ENCODE measurements at regions not wholly inside any gene's neighbourhood (a gene's known extent, or its start where the extent isn't known, plus 50 kb on each side); places are given as distances from the start of the nearest gene placed in this dataset.

- Histone ChIP-seq H3K4me1 (no peaks in the 10 kb centered on the region), H3K9me3 (no peaks in the 10 kb centered on the region), H3K4me2 (no peak overlapping the region), H3K4me3 (no peak overlapping the region), H3K27ac (no peak overlapping the region)
- ATAC-seq = no peak
- ChIA-PET CTCF (no interaction called here), POLR2A (no interaction called here)
- no peak for DNase-seq (ENCODE audit: low read depth in 1 of 2, low spot score in 1 of 2)
- peak; percentile 26 for TF ChIP-seq MAFK (IDR thresholded peaks at IDR 0.05; ENCODE audit: partially characterized antibody)
- TF ChIP-seq, protein P1, sequence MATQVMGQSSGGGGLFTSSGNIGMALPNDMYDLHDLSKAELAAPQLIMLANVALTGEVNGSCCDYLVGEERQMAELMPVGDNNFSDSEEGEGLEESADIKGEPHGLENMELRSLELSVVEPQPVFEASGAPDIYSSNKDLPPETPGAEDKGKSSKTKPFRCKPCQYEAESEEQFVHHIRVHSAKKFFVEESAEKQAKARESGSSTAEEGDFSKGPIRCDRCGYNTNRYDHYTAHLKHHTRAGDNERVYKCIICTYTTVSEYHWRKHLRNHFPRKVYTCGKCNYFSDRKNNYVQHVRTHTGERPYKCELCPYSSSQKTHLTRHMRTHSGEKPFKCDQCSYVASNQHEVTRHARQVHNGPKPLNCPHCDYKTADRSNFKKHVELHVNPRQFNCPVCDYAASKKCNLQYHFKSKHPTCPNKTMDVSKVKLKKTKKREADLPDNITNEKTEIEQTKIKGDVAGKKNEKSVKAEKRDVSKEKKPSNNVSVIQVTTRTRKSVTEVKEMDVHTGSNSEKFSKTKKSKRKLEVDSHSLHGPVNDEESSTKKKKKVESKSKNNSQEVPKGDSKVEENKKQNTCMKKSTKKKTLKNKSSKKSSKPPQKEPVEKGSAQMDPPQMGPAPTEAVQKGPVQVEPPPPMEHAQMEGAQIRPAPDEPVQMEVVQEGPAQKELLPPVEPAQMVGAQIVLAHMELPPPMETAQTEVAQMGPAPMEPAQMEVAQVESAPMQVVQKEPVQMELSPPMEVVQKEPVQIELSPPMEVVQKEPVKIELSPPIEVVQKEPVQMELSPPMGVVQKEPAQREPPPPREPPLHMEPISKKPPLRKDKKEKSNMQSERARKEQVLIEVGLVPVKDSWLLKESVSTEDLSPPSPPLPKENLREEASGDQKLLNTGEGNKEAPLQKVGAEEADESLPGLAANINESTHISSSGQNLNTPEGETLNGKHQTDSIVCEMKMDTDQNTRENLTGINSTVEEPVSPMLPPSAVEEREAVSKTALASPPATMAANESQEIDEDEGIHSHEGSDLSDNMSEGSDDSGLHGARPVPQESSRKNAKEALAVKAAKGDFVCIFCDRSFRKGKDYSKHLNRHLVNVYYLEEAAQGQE (IDR thresholded peaks at IDR 0.05) = no peak
- no peak for FAIRE-seq
- WGBS (ENCODE audit: missing lambda C conversion rate) = 17% methylated on average over 5 of the region's 5 CpGs
These were observed 123.1 kb upstream of the ENPEP start for GRCh38 chr4:110352670-110353442.

DNA sequence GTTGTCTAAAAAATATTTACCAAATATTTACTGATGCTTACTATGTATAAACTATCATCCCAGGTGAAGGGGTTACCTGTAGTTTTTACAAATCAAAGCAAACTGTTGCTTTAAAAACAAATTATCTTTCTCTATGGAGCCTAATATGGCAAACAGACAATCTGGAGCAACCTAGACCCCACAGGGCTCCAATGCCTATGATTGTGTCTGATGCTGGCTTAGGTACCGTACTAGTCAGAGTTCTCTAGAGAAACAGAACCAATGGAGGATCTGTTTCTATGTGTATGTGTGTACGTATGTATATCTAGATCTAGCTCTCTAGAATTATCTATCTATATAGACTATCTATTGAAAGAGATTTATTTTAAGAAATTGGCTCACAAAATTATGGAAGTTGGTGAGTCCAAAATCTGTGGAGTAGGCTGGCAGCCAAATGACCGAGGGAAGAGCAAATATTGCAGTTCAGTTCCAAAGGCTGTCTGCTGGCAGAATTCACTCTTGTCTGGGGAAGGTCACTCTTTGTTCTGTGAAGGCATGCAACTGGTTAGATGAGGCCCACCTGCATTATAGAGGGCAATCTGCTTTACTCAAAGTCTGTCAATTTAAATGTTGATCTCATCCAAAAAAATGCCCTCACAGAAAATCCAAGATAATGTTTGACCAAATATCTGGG is 127.1 kb upstream of the ENPEP start:
- H3K9me3 ChIP-seq = no peaks in the 10 kb centered on the region
- DNase-seq (ENCODE audit: low read depth in 1 of 2, low spot score in 1 of 2) (no peak), ATAC-seq (no peak), FAIRE-seq (no peak)
- no peak overlapping the region for H3K4me3 ChIP-seq
- ChIA-PET POLR2A (no interaction called here), CTCF (no interaction called here)
- H3K4me2 ChIP-seq = no peak overlapping the region
- WGBS (ENCODE audit: missing lambda C conversion rate) = 10% methylated on average over 3 of the region's 3 CpGs
- no peak overlapping the region for H3K27ac ChIP-seq
- TF ChIP-seq RARB (CRISPR knock-in tag; IDR thresholded peaks at IDR 0.05) = no peak
- no peak for TF ChIP-seq ZFP36 (IDR thresholded peaks at IDR 0.05; ENCODE audit: borderline replicate concordance, partially characterized antibody)
- no peak for TF ChIP-seq NPAS2 (CRISPR knock-in tag; IDR thresholded peaks at IDR 0.05; ENCODE audit: borderline replicate concordance)
- TF ChIP-seq SMC3 (IDR thresholded peaks at IDR 0.05) = no peak
- TF ChIP-seq CBX8 (IDR thresholded peaks at IDR 0.05) = no peak
- no peak for TF ChIP-seq JUN (IDR thresholded peaks at IDR 0.05)
- TF ChIP-seq EHF (CRISPR knock-in tag; IDR thresholded peaks at IDR 0.05) = no peak
- TF ChIP-seq KDM1A (IDR thresholded peaks at IDR 0.05; ENCODE audit: low read depth) = no peak
- TF ChIP-seq HOXB13 (CRISPR knock-in tag; IDR thresholded peaks at IDR 0.05; ENCODE audit: low read depth) = no peak
- no peak for TF ChIP-seq ZC3H11A (IDR thresholded peaks at IDR 0.05)
- no peak for TF ChIP-seq NFE2L2 (conservative IDR thresholded peaks at IDR 0.05; ENCODE audit: low read length)
- TF ChIP-seq EP300 (IDR thresholded peaks at IDR 0.05) = no peak
- TF ChIP-seq, protein P2, sequence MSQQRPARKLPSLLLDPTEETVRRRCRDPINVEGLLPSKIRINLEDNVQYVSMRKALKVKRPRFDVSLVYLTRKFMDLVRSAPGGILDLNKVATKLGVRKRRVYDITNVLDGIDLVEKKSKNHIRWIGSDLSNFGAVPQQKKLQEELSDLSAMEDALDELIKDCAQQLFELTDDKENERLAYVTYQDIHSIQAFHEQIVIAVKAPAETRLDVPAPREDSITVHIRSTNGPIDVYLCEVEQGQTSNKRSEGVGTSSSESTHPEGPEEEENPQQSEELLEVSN (IDR thresholded peaks at IDR 0.05; ENCODE audit: borderline replicate concordance, low read depth) = no peak
- TF ChIP-seq PBX3 (IDR thresholded peaks at IDR 0.05) = no peak
- TF ChIP-seq ESRRA (IDR thresholded peaks at IDR 0.05; ENCODE audit: borderline replicate concordance, low read length) = no peak
- no peak for TF ChIP-seq CEBPB (IDR thresholded peaks at IDR 0.05)
- no peak for TF ChIP-seq BHLHE40 (IDR thresholded peaks at IDR 0.05; ENCODE audit: low read depth, low read length)
- TF ChIP-seq POLR2A (IDR thresholded peaks at IDR 0.05; ENCODE audit: low read length) = no peak
- H3K4me1 ChIP-seq = no peaks in the 10 kb centered on the region
